ENCODE measurements at regions not wholly inside any gene's neighbourhood (a gene's known extent, or its start where the extent isn't known, plus 50 kb on each side); places are given as distances from the start of the nearest gene placed in this dataset.

- TF ChIP-seq CHD2 (IDR thresholded peaks at IDR 0.05; ENCODE audit: borderline replicate concordance, low read depth, low read length) (no peak), SREBF2 (IDR thresholded peaks at IDR 0.05; ENCODE audit: low read length) (no peak), KDM1A (IDR thresholded peaks at IDR 0.05; ENCODE audit: borderline replicate concordance) (no peak), NR2F1 (conservative IDR thresholded peaks at IDR 0.05) (no peak), STAT1 (conservative IDR thresholded peaks at IDR 0.05) (no peak), MTA3 (IDR thresholded peaks at IDR 0.05; ENCODE audit: borderline replicate concordance, low read length) (no peak), CEBPB (IDR thresholded peaks at IDR 0.05; ENCODE audit: borderline replicate concordance in 1 of 2, low read depth in 2 of 2, low read length in 2 of 2) (no peak), ZBTB11 (CRISPR knock-in tag; IDR thresholded peaks at IDR 0.05) (no peak)
These were observed 785.5 kb upstream of the EDIL3 start (continued) for GRCh38 chr5:85170183-85170582.

- ChIA-PET POLR2A (no interaction called here), SMC1A (ENCODE audit: uncharacterized antibody, unreplicated experiment) (no interaction called here), CTCF (no interaction called here), RAD21 (ENCODE audit: unreplicated experiment) (no interaction called here)
- in situ Hi-C loops (cut with MboI) = no loop called here
- Histone ChIP-seq H3K4me2 (ENCODE audit: control insufficient read depth, insufficient read depth) (no peak overlapping the region), H3K79me2 (ENCODE audit: control insufficient read depth, insufficient read depth, low read length) (no peaks in the 10 kb centered on the region), H3K9me3 (replicated peaks; ENCODE audit: control insufficient read depth, insufficient read depth, low read length) (no peaks in the 10 kb centered on the region; the same call in 2 of the 3 replicates), H3K36me3 (ENCODE audit: control insufficient read depth in 2 of 2, insufficient read depth in 2 of 2, low read length in 1 of 2) (no peaks in the 10 kb centered on the region), H3K27me3 (replicated peaks in 1 of 2; ENCODE audit: control insufficient read depth in 2 of 2, insufficient read depth in 2 of 2, low read length in 1 of 2) (no peaks in the 10 kb centered on the region), H3K9ac (ENCODE audit: control insufficient read depth, insufficient read depth, low read length) (no peak overlapping the region), H3K27ac (ENCODE audit: control insufficient read depth, insufficient read depth) (no peak overlapping the region), H2AFZ (ENCODE audit: control insufficient read depth, low read depth, low read length) (no peak overlapping the region), H3K4me3 (no peak overlapping the region), H4K20me1 (ENCODE audit: control insufficient read depth, insufficient read depth) (no peaks in the 10 kb centered on the region), H3K4me1 (ENCODE audit: control insufficient read depth, insufficient read depth, low read length) (no peaks in the 10 kb centered on the region)
- no peak for DNase-seq (ENCODE audit: low read depth, low spot score)
- FAIRE-seq = no peak
- ATAC-seq = no peak
- intact Hi-C loops (cut with micrococcal nuclease; ENCODE audit: unreplicated experiment) = no loop called here
- BruUV-seq (replicated peaks) = no TSS peak
- TF ChIP-seq IRF4 (IDR thresholded peaks at IDR 0.05; ENCODE audit: low read depth, low read length) = no peak
- no peak for TF ChIP-seq HDAC6 (IDR thresholded peaks at IDR 0.05; ENCODE audit: unreplicated experiment)
- TF ChIP-seq CUX1 (IDR thresholded peaks at IDR 0.05; ENCODE audit: insufficient replicate concordance, low read depth, low read length) = no peak
- no peak for TF ChIP-seq ATF7 (IDR thresholded peaks at IDR 0.05; ENCODE audit: low read depth)
- TF ChIP-seq TBL1XR1 (IDR thresholded peaks at IDR 0.05; ENCODE audit: low read depth, low read length) = no peak
- TF ChIP-seq KAT2A (conservative IDR thresholded peaks at IDR 0.05; ENCODE audit: control insufficient read depth, low read depth, low read length) = no peak
- no peak for TF ChIP-seq PKNOX1 (IDR thresholded peaks at IDR 0.05)
- no peak for TF ChIP-seq LARP7 (IDR thresholded peaks at IDR 0.05)
These were observed 788.8 kb upstream of the EDIL3 start for GRCh38 chr5:85173469-85173868.
